NT2/D1 (cell line): ENCODE measurements at regions not wholly inside any gene's neighbourhood (a gene's known extent, or its start where the extent isn't known, plus 50 kb on each side); places are given as distances from the start of the nearest gene placed in this dataset.

Source experiments
- SUZ12 ChIP-seq: IDR thresholded peaks from 2 replicates; pipeline ENCODE4 v1.6.1; 2011; ENCODE audit not compliant: insufficient read length, insufficient read depth; ENCODE audit errors: extremely low read depth
- YY1 ChIP-seq: IDR thresholded peaks from 2 replicates; pipeline ENCODE4 v1.6.1; 2011; ENCODE audit not compliant: insufficient read length, insufficient read depth
- ZNF274 ChIP-seq: IDR thresholded peaks from 2 replicates; pipeline ENCODE4 v1.6.1; 2011; ENCODE audit warnings: mild to moderate bottlenecking, low read depth, low read length

GRCh38 chr3:76917436-76917835, 122.5 kb upstream of the ROBO2 start:
- TF ChIP-seq YY1 (no peak), ZNF274 (no peak), SUZ12 (no peak)
